ENCODE measurements at regions not wholly inside any gene's neighbourhood (a gene's known extent, or its start where the extent isn't known, plus 50 kb on each side); places are given as distances from the start of the nearest gene placed in this dataset.

- no peak for TF ChIP-seq CTCF (IDR thresholded peaks at IDR 0.05; ENCODE audit: insufficient read depth, low read length, poor library complexity, severe bottlenecking)
- TF ChIP-seq EZH2phosphoT487 (conservative IDR thresholded peaks at IDR 0.05; ENCODE audit: low read length), result no peak
Measured at GRCh38 chr2:152881527-152881926, 163.1 kb downstream of the ARL6IP6 start.

All from SU-DHL-6 (cell line).